ENCODE measurements at regions not wholly inside any gene's neighbourhood (a gene's known extent, or its start where the extent isn't known, plus 50 kb on each side); places are given as distances from the start of the nearest gene placed in this dataset.

GRCh38 chr10:128506423-128506822, 380.2 kb upstream of the MKI67 start:
- DNase-seq = no peak

GRCh38 chr10:128507066-128507465, 380.8 kb upstream of the MKI67 start:
- no peak for DNase-seq

GRCh38 chr10:128511284-128511683, 385.1 kb upstream of the MKI67 start:
- DNase-seq = no peak

GRCh38 chr10:128512767-128513166, 386.5 kb upstream of the MKI67 start:
- no peak for DNase-seq

DNA sequence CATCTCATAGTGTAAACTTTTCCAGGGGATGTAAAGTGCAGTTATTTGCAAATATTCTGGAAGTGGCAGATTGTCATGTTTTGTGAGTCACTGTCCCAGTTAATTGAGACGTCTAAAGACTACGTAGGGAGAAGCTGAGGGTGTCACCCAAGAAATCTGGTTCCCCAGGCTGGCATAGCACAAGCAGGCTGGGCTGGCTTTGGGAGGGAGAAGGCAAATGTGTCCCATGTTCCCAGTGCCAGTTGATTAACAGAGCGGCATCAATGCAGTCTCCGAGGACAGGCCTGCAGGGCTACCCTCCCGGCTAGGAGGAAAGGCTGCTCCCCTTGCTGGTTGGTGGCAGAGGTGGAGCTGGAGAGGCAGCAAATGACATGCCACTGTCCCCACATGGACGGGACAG, 388.3 kb upstream of the MKI67 start:
- no peak for DNase-seq

DNA sequence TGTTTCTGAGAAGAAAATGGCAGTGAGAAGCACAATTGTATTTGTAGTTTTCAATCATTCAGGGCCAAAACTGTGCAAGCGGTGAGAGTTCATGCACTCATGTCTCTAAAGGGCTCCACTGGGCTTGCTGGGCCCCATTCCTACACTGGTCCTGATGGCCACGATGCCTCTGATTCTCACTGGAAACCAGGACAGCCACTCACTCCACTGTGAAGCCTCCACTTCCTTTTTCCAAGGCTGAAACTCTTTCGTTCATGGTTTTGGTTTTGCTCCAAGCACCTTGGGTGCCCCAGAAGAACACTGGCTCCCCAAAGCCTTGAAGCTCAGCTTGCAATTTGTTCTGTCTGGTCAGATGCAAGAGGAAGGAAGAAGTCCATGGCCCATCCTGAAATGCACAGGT, 390.0 kb upstream of the MKI67 start:
- no peak for DNase-seq

DNA sequence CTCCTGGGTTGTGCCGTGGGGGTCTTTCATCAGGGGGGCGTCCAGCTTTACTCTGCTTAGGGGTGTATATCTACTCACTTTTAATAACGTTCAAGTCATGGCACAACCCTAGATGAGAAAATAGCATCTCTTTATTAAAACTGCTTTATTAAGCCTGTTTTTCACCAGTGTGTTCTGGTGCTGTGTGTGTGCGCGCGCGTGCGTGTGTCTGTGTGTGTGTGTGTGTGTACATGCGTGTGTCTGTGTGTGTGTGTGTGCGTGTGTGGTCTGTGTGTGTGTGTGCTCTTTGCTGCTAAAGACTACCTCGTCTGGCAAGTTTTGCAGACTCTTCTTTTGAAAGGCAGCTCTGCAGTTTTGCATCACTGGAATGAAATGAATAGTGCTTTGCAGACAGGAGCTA, 390.9 kb upstream of the MKI67 start:
- DNase-seq = no peak

- no peak for DNase-seq
Observed at GRCh38 chr10:128518000-128518399, 391.8 kb upstream of the MKI67 start.

DNA sequence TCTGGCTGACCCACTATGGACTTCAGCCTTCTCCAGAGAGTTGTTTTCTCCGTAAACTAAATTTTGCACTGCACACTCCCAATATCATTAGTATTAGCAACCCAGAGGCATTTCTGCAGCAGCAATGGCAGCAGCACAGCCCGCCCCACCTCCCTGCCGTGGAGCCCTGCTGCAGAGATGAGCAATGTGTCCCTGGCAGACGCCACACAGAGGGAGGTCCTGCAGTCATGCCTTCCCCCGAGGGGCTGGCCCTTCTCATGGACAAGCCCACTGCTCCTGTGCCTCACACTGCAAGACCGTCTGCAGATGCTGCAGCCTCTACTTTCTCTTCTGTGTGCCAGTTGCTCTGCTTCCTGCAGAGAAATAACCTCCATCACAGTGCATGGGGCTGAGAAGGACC, 393.4 kb upstream of the MKI67 start:
- DNase-seq = no peak

- DNase-seq = no peak
Observed at GRCh38 chr10:128520211-128520815, 394.1 kb upstream of the MKI67 start.

DNA sequence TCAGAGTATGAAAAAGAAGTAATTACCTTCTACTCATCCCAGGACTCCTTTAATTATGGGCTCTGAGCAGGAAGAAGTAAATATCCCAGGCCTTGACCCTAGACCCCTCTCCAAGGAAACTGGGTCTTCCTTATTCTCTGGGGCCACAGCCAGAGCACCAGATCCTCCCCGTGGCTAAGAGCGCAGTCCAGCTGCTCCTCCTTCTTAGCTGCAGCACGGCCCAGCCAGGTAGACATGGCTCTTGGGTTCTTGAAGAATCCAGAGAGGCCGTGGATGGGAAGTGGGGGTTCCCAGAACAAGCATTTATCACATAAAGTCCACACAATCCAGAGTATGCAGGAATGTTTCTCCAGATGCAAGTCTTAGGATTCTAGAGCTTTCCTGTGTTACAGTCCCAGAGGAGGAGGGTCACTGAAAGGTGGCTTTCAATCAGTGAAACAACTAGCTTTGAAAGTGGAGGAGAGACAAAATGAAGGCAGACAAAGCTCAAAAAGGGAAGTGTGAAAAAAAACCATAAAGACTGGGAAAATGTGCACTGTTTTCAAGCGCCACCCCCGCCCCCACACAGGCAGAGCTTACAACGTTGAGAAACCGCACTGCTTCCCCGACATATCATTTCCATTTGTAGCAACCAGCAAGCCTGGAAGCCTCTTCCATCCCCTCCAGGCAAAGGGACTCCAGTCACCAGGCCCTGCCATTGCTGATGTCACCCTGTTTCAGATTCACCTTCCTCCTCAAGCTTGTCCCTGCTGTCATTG, 396.5 kb upstream of the MKI67 start:
- DNase-seq = no peak

GRCh38 chr10:128525444-128525843, 399.2 kb upstream of the MKI67 start:
- DNase-seq = no peak

DNA sequence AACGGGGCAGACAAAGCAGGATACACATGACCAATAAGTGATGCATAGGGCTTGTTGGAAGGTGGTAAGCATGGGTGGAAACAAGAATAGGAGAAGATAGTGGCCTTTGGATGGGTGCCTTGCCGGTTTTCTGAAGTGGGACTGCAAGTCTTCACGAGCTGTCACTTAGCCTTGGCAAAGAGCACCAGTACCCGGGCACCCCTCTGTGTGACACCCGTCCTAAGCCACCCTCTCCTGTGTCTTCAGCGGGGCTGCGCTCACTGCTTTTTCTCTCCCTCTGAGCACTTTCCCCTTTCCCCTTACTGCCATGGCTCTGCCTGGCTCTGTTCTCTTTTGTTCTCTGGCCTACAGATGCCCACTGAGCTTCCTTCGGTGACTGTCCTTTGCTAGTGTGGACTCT, 399.7 kb upstream of the MKI67 start:
- no peak for DNase-seq

DNA sequence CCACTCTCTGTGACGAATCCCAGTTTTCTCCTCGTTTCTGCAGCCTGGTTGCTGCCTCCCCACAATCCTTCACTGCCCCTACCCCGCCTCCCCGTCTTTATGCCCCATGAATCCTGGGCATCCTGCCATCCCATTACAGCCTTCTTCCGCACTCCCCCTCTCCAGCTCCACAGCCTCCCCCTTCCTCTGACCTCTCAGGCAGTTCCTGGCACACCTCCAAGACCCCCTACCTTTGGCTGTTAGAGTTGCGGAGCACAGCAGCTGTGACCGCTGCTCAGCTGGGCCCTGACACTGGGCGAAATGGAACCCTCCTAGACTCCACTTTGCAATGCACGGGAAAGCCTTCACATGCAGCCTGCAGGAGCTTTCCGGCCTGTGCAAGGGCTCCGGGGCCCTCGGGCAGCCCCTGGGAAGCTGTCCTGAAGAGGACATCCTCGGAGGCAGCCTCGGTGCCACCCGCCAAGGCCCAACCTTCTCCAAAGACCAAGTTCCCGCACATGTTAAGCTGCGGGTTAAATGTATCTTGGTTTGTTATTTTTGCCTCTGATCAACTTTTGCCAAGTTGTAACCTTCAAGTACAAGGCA, 400.7 kb upstream of the MKI67 start:
- DNase-seq = no peak

DNA sequence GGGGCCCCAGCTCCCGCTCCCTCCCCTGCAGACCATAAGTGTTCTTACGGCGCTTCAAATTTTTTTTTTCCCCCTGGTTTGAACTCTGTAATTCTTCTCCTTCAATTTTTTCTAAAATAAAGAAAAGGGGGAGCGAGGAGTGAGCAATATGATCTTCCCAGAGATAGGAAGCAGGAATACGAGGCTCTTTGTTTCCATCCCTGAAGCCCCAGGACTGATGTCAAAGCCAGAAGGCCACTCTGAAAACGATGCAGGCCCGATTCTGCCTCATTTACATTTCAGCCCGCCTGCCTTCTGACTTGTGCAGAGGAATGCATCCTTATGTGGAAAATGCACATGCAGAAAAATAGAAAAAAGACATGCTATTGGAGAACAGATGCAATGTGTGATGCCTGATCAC, 401.5 kb upstream of the MKI67 start:
- DNase-seq = no peak

- no peak for DNase-seq
Observed at GRCh38 chr10:128528167-128528566, 401.9 kb upstream of the MKI67 start.

DNA sequence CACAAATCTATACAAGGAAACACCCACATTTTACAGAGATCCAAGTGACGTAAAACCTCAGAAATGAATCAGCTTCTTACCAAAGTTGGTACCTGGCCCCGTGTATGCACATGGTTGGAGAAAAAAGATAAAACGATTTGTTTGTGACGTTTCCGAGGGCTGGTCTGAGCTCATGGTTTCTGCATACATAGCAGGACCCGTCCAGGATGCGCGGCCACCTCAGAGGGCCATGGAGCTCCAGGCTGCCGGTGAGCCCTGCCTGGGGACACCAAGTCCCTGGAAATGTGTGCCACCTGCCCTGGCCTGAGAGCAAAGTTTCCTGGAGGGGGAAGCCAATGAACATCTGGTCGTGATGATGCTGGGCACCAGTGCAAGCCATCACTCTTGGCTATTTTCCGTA, 402.6 kb upstream of the MKI67 start:
- no peak for DNase-seq

DNA sequence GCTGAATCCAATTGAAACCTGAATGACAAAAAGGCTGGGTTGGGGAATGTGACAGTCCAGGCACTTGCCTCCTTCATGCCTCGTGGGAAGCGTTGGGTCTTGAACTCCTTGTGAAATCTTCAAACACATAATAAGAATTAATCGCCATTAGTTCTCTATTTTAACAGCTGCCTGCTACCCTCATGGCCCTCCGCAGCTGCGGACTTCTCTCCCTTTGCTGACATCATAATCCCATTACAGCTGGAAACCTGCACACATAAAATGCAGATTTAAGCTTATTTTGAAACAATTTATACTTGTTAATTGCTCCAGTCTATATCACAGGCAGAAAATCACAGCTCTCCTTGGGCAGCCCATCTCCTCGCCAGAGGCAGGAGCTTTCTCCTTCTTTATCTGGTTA, 403.0 kb upstream of the MKI67 start:
- DNase-seq = no peak

DNA sequence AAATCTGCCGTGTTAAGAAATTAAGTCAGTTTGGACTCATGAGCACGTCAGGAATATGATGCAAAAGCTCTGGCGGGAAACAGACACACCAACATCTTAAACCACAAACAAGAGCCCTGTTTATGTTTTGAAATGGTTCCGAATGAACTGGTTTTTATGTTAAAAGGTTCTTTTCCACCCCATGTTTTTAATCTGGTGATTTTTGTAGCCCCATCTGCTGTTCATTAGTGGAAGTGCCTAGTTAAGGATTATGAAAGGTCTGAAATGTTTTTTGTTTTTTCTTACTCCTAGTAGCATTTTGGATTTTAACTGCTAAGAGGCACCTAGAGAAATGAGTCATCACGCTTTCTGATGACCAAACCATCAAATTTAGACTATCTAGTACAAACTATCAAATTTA, 404.1 kb upstream of the MKI67 start:
- DNase-seq = no peak

- no peak for DNase-seq
Observed at GRCh38 chr10:128530946-128531345, 404.7 kb upstream of the MKI67 start.

- no peak for DNase-seq
Observed at GRCh38 chr10:128534686-128535085, 408.5 kb upstream of the MKI67 start.

DNA sequence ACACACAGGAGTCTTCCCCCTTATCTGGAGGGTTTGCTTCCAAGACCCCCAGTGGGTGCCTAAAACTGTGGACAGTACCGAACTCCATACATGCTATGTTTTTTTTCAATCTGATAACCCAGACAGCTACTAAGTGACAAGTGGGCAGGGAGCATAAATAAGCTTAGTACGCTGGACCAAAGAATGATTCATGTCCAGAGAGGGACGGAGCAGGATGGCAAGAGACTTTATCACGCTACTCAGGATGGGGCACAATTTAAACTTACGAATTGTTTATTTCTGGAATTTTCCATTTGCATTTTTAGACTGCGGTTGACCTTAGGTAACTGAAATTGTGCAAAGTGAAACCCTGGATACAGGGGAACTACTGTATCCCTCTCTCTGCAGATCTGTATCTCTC, 410.0 kb upstream of the MKI67 start:
- DNase-seq = no peak

- DNase-seq = no peak
Observed at GRCh38 chr10:128537834-128538330, 411.7 kb upstream of the MKI67 start.

DNA sequence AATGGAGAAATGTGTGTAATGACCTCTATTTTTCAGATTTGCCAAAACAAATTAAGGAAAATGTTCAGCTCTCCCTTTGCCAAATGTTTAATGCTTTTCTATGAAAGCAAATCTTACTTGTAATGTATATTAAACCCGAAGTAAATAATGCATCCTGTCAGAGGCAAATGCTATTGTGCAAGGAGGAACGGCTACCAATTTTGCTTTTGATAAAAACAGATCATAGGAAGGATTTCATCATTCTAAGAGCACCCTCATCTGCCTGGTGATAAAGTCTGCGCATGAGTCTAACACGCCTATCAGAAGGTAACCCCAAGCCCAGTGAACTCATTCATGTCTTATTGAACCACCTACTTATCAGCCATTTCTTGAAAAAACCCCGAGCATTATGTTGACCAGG, 412.4 kb upstream of the MKI67 start:
- no peak for DNase-seq

Measured in EL (cell line).